HCT116 (cell line): ENCODE measurements at regions not wholly inside any gene's neighbourhood (a gene's known extent, or its start where the extent isn't known, plus 50 kb on each side); places are given as distances from the start of the nearest gene placed in this dataset.

ENCODE experiments used
- ATAC-seq: fragments of 200-7000 bp; cut with Tn5 transposase; 2 replicates; pipeline ENCODE4 v1.9.1; 2020; ENCODE audit warnings: mild to moderate bottlenecking, moderate library complexity
- BruUV-seq: library from RNA; stranded (reverse); fragments of 400-500 nt; replicated peaks from 2 replicates; lab custom pipeline; 2021; lab: Mats Ljungman, UMichigan
- CTCF ChIA-PET: fragments of 300-600 bp; sonication (Branson Sonifier 250); formaldehyde crosslinking; loops from one replicate; lab custom pipeline; 2021; ENCODE audit warnings: antibody characterized with exemption; lab: Charles Lee
- POLR2A ChIA-PET: fragments of 300-600, 350-600 bp; sonication (Branson Sonifier 250); formaldehyde crosslinking; loops from one replicate; lab custom pipeline; 2021; ENCODE audit warnings: antibody characterized with exemption; lab: Charles Lee
- RAD21 ChIA-PET, 2 experiments: fragments of 300-600 bp; sonication (Branson Sonifier 250); formaldehyde crosslinking; loops; one replicate each; lab custom pipeline; 2023; ENCODE audit warnings: low total read pairs in 2 of 2; ENCODE audit not compliant: uncharacterized antibody in 2 of 2, unreplicated experiment in 2 of 2, low non-redundant PET in 1 of 2; lab: Charles Lee
- DNase-seq: peaks from one replicate; pipeline ENCODE4 v3.0.0-alpha.2; 2010; ENCODE audit warnings: low read depth, low spot score
- H2AFZ ChIP-seq: fragments of 200-600 bp; shearing (Covaris generic), sonication (generic); 2 replicates; pipeline ENCODE4 v1.6.1; 2017; ENCODE audit warnings: low read depth, mixed run types, mixed read lengths, antibody characterized with exemption, low read length; ENCODE audit not compliant: poor library complexity, severe bottlenecking
- H3K27ac ChIP-seq: 2 replicates; pipeline ENCODE4 v1.5.1; 2012; ENCODE audit warnings: low read depth, low read length
- H3K27me3 ChIP-seq: fragments of 200-600 bp; sonication (generic); 2 replicates; pipeline ENCODE4 v1.6.1; 2016; ENCODE audit warnings: mixed run types, low read length, mixed read lengths; ENCODE audit not compliant: insufficient read depth
- H3K36me3 ChIP-seq, 2 experiments: fragments of 200-500 bp in 1 of 2; fragments of 200-600 bp in 1 of 2; sonication (Bioruptor generic) in 1 of 2; sonication (generic) in 1 of 2; 2 replicates each; pipeline versions ENCODE4 v1.5.1 to v1.6.1; 2014 to 2016; ENCODE audit warnings: low read length in 2 of 2, inconsistent platforms in 1 of 2, mixed read lengths in 1 of 2, mixed run types in 1 of 2; ENCODE audit not compliant: insufficient read depth in 2 of 2, control insufficient read depth in 1 of 2
- H3K4me1 ChIP-seq, 2 experiments: fragments of 200-600 bp in 1 of 2; sonication (generic) in 1 of 2; 2 replicates each; pipeline versions ENCODE4 v1.5.1 to v1.6.1; 2012 to 2017; ENCODE audit warnings: low read length in 2 of 2, inconsistent platforms in 1 of 2, mild to moderate bottlenecking in 1 of 2, mixed read lengths in 1 of 2, mixed run types in 1 of 2, moderate library complexity in 1 of 2; ENCODE audit not compliant: insufficient read depth in 2 of 2, control insufficient read depth in 1 of 2
- H3K4me2 ChIP-seq: fragments of 200-600 bp; sonication (generic); 2 replicates; pipeline ENCODE4 v1.6.1; 2017; ENCODE audit warnings: mixed run types, low read length, mixed read lengths
- H3K4me3 ChIP-seq, 2 experiments: fragments of 200-600 bp in 1 of 2; sonication (generic) in 1 of 2; replicated peaks in 1 of 2; 2 replicates each; pipeline ENCODE4 v1.5.1; 2011 to 2016; ENCODE audit warnings: low read length in 2 of 2, control low read depth in 1 of 2, low read depth in 1 of 2, mild to moderate bottlenecking in 1 of 2, mixed read lengths in 1 of 2, mixed run types in 1 of 2
- H3K79me2 ChIP-seq: fragments of 200-600 bp; sonication (generic); 2 replicates; pipeline ENCODE4 v1.6.1; 2017; ENCODE audit warnings: mild to moderate bottlenecking, mixed run types, low read length, moderate library complexity, mixed read lengths; ENCODE audit not compliant: insufficient read depth
- H3K9ac ChIP-seq: fragments of 200-600 bp; sonication (generic); 2 replicates; pipeline ENCODE4 v1.6.1; 2016; ENCODE audit warnings: low read length, mixed read lengths
- H3K9me2 ChIP-seq: fragments of 200-600 bp; sonication (generic), shearing (Covaris generic); 2 replicates; pipeline ENCODE4 v1.6.1; 2017; ENCODE audit warnings: mixed run types, mild to moderate bottlenecking, moderate library complexity; ENCODE audit not compliant: insufficient read depth
- H3K9me3 ChIP-seq, 2 experiments: fragments of 200-500 bp in 1 of 2; fragments of 200-600 bp in 1 of 2; sonication (Bioruptor generic) in 1 of 2; sonication (generic) in 1 of 2; 2 replicates each; pipeline ENCODE4 v1.6.1; 2014 to 2017; ENCODE audit warnings: low read length in 2 of 2, mixed read lengths in 2 of 2, inconsistent platforms in 1 of 2, low read depth in 1 of 2, mild to moderate bottlenecking in 1 of 2, mixed run types in 1 of 2, moderate library complexity in 1 of 2; ENCODE audit not compliant: control insufficient read depth in 1 of 2, insufficient read depth in 1 of 2
- H4K20me1 ChIP-seq: fragments of 200-600 bp; sonication (generic), shearing (Covaris generic); 2 replicates; pipeline ENCODE4 v1.6.1; 2017; ENCODE audit warnings: mixed run types, mild to moderate bottlenecking, moderate library complexity; ENCODE audit not compliant: insufficient read depth
- CBX3 ChIP-seq: IDR thresholded peaks from 2 replicates; pipeline ENCODE4 v1.6.1; 2012; ENCODE audit warnings: low read depth
- CEBPB ChIP-seq: IDR thresholded peaks from 2 replicates; pipeline ENCODE4 v1.6.1; 2012; ENCODE audit warnings: low read depth
- EGR1 ChIP-seq: IDR thresholded peaks from 2 replicates; pipeline ENCODE4 v1.6.1; 2012; ENCODE audit warnings: low read depth
- ELF1 ChIP-seq: IDR thresholded peaks from 2 replicates; pipeline ENCODE4 v1.6.1; 2012; ENCODE audit warnings: low read depth, borderline replicate concordance
- EZH2 ChIP-seq: fragments of 200-600 bp; sonication (generic); IDR thresholded peaks from 2 replicates; pipeline ENCODE4 v1.6.1; 2017; ENCODE audit warnings: antibody characterized with exemption, mixed run types
- FOSL1 ChIP-seq: IDR thresholded peaks from 2 replicates; pipeline ENCODE4 v1.6.1; 2012; ENCODE audit warnings: low read depth
- POLR2AphosphoS5 ChIP-seq: IDR thresholded peaks from 2 replicates; pipeline ENCODE4 v1.6.1; 2011; ENCODE audit warnings: mild to moderate bottlenecking, low read depth, low read length, moderate library complexity
- SP1 ChIP-seq: IDR thresholded peaks from 2 replicates; pipeline ENCODE4 v1.6.1; 2012; ENCODE audit warnings: low read depth
- SRF ChIP-seq: IDR thresholded peaks from 2 replicates; pipeline ENCODE4 v1.6.1; 2012; ENCODE audit warnings: low read depth
- ZFX ChIP-seq: fragments of 450-650 bp; IDR thresholded peaks from 2 replicates; pipeline ENCODE4 v1.6.1; 2017
- ZNF274 ChIP-seq: fragments of 200-500 bp; sonication (Bioruptor generic); IDR thresholded peaks from 2 replicates; pipeline ENCODE4 v1.6.1; 2014; ENCODE audit warnings: mild to moderate bottlenecking, low read depth, low read length, inconsistent platforms
- intact Hi-C: fragments of 100-400 bp; cut with micrococcal nuclease; formaldehyde crosslinking; loops from 2 replicates; pipeline ENCODE4 v1.10.0; 2022
- TF ChIP-seq, protein P1 (sequence below): IDR thresholded peaks from 2 replicates; pipeline ENCODE4 v1.6.1; 2011; ENCODE audit warnings: mild to moderate bottlenecking, low read length, moderate library complexity; ENCODE audit not compliant: insufficient replicate concordance; ENCODE audit errors: extremely low read depth
- TF ChIP-seq, protein P2 (sequence below): IDR thresholded peaks from 2 replicates; pipeline ENCODE4 v1.6.1; 2012
- TF ChIP-seq, protein P3 (sequence below): IDR thresholded peaks from 2 replicates; pipeline ENCODE4 v1.6.1; 2012; ENCODE audit warnings: low read depth

DNA sequence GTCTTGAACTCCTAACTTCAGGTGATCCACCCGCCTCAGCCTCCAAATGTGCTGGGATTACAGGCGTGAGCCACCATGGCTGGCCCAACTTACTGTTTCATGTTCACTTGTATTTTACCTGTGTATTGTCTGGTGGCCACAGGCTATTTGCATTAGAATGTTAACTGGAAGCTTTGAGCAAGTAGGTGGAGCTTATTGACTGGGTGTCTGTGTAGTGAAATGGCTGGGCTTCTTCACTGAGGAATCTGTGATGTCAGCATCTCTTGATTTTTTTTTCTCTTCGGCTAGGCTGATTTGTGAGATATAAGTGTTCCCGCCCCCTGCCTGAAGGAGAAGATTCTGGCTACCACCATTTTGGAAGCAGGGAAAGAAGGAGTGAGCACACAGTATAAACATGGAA lies 237.8 kb upstream of the PEX5L start:
- DNase-seq, result no peak
- Histone ChIP-seq H3K27me3 (no peaks in the 10 kb centered on the region), H3K9me2 (no peaks in the 10 kb centered on the region), H3K4me1 (no peaks in the 10 kb centered on the region), H3K4me2 (no peak overlapping the region), H3K9me3 (no peaks in the 10 kb centered on the region), H3K36me3 (no peaks in the 10 kb centered on the region), H3K4me3 (no peak overlapping the region), H3K79me2 (no peaks in the 10 kb centered on the region), H2AFZ (no peak overlapping the region), H3K9ac (no peak overlapping the region), H3K27ac (no peak overlapping the region), H4K20me1 (no peaks in the 10 kb centered on the region)
- intact Hi-C loops, result no loop called here
- no peak for ATAC-seq
- ChIA-PET RAD21 (no interaction called here), CTCF (no interaction called here), POLR2A (no interaction called here)
- TF ChIP-seq ZNF274 (no peak), SRF (no peak), FOSL1 (no peak), CBX3 (no peak), EGR1 (no peak), CEBPB (no peak), ZFX (no peak), SP1 (no peak), EZH2 (no peak), ELF1 (no peak), POLR2AphosphoS5 (no peak)
- TF ChIP-seq, protein P1, sequence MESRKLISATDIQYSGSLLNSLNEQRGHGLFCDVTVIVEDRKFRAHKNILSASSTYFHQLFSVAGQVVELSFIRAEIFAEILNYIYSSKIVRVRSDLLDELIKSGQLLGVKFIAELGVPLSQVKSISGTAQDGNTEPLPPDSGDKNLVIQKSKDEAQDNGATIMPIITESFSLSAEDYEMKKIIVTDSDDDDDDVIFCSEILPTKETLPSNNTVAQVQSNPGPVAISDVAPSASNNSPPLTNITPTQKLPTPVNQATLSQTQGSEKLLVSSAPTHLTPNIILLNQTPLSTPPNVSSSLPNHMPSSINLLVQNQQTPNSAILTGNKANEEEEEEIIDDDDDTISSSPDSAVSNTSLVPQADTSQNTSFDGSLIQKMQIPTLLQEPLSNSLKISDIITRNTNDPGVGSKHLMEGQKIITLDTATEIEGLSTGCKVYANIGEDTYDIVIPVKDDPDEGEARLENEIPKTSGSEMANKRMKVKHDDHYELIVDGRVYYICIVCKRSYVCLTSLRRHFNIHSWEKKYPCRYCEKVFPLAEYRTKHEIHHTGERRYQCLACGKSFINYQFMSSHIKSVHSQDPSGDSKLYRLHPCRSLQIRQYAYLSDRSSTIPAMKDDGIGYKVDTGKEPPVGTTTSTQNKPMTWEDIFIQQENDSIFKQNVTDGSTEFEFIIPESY, result no peak
- TF ChIP-seq, protein P2, sequence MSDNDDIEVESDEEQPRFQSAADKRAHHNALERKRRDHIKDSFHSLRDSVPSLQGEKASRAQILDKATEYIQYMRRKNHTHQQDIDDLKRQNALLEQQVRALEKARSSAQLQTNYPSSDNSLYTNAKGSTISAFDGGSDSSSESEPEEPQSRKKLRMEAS, result no peak
- TF ChIP-seq, protein P3, sequence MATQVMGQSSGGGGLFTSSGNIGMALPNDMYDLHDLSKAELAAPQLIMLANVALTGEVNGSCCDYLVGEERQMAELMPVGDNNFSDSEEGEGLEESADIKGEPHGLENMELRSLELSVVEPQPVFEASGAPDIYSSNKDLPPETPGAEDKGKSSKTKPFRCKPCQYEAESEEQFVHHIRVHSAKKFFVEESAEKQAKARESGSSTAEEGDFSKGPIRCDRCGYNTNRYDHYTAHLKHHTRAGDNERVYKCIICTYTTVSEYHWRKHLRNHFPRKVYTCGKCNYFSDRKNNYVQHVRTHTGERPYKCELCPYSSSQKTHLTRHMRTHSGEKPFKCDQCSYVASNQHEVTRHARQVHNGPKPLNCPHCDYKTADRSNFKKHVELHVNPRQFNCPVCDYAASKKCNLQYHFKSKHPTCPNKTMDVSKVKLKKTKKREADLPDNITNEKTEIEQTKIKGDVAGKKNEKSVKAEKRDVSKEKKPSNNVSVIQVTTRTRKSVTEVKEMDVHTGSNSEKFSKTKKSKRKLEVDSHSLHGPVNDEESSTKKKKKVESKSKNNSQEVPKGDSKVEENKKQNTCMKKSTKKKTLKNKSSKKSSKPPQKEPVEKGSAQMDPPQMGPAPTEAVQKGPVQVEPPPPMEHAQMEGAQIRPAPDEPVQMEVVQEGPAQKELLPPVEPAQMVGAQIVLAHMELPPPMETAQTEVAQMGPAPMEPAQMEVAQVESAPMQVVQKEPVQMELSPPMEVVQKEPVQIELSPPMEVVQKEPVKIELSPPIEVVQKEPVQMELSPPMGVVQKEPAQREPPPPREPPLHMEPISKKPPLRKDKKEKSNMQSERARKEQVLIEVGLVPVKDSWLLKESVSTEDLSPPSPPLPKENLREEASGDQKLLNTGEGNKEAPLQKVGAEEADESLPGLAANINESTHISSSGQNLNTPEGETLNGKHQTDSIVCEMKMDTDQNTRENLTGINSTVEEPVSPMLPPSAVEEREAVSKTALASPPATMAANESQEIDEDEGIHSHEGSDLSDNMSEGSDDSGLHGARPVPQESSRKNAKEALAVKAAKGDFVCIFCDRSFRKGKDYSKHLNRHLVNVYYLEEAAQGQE, result no peak
- no TSS peak for BruUV-seq
